ENCODE measurements at regions not wholly inside any gene's neighbourhood (a gene's known extent, or its start where the extent isn't known, plus 50 kb on each side); places are given as distances from the start of the nearest gene placed in this dataset.

GRCh38 chr7:109945820-109946518 is 1145.0 kb upstream of the LRRN3 start:
- intact Hi-C loops (cut with micrococcal nuclease; ENCODE audit: unreplicated experiment) (no loop called here), in situ Hi-C loops (cut with MboI) (no loop called here)
- no peak for FAIRE-seq

More at GRCh38 chr7:109945820-109946518, 1145.0 kb upstream of the LRRN3 start:
- H3K27ac ChIP-seq (ENCODE audit: control insufficient read depth, insufficient read depth) = no peak overlapping the region
- DNase-seq (ENCODE audit: low read depth, low spot score) (no peak), ATAC-seq (no peak)
- no peak overlapping the region for H3K9ac ChIP-seq (ENCODE audit: control insufficient read depth, insufficient read depth, low read length)
- H3K27me3 ChIP-seq (replicated peaks in 1 of 2; ENCODE audit: control insufficient read depth in 2 of 2, insufficient read depth in 2 of 2, low read length in 1 of 2) = no peaks in the 10 kb centered on the region
- no peak overlapping the region for H3K4me2 ChIP-seq (ENCODE audit: control insufficient read depth, insufficient read depth)
- H2AFZ ChIP-seq (ENCODE audit: control insufficient read depth, low read depth, low read length) = no peak overlapping the region
- 24% methylated on average over 4 of the region's 4 CpGs for WGBS (ENCODE audit: insufficient coverage, insufficient replicate concordance, low lambda C conversion rate, missing lambda C conversion rate)
- POLR2A ChIA-PET = interaction anchor here (0.6 kb wide), 1 partner anchor 64 kb away, joined by 4 read pairs; no protein-coding TSS in a partner anchor
- no peak overlapping the region for H3K4me3 ChIP-seq
- SMC1A ChIA-PET (ENCODE audit: uncharacterized antibody, unreplicated experiment) = interaction anchor here (1.2 kb wide), 1 partner anchor 244 kb away, joined by 3 read pairs; no protein-coding TSS in a partner anchor
- CTCF ChIA-PET = no interaction called here
- H3K9me3 ChIP-seq (replicated peaks; ENCODE audit: control insufficient read depth, insufficient read depth, low read length) = no peaks in the 10 kb centered on the region
- H4K20me1 ChIP-seq (ENCODE audit: control insufficient read depth, insufficient read depth) = no peaks in the 10 kb centered on the region
- no peaks in the 10 kb centered on the region for H3K79me2 ChIP-seq (ENCODE audit: control insufficient read depth, insufficient read depth, low read length)
- no TSS peak for BruUV-seq (replicated peaks)
- TF ChIP-seq RELB (IDR thresholded peaks at IDR 0.05; ENCODE audit: low read depth) = no peak
- TF ChIP-seq NFYA (IDR thresholded peaks at IDR 0.05; ENCODE audit: borderline replicate concordance, low read depth, low read length) = no peak
- TF ChIP-seq SIX5 (IDR thresholded peaks at IDR 0.05; ENCODE audit: low read depth, low read length, severe bottlenecking) = no peak
- TF ChIP-seq E2F8 (IDR thresholded peaks at IDR 0.05; ENCODE audit: low read depth, partially characterized antibody) = no peak
- no peak for TF ChIP-seq SRF (IDR thresholded peaks at IDR 0.05; ENCODE audit: low read depth in 2 of 2, low read length in 2 of 2)
- TF ChIP-seq RUNX3 (IDR thresholded peaks at IDR 0.05; ENCODE audit: low read length) = peak; percentile 10; the same call in 1 of the 2 replicates
- TF ChIP-seq JUNB (IDR thresholded peaks at IDR 0.05) = no peak
- no peak for TF ChIP-seq BHLHE40 (IDR thresholded peaks at IDR 0.05; ENCODE audit: borderline replicate concordance in 1 of 2, low read depth in 2 of 2, low read length in 1 of 2)
- no peak for TF ChIP-seq TCF7 (IDR thresholded peaks at IDR 0.05; ENCODE audit: borderline replicate concordance)
- no peaks in the 10 kb centered on the region for H3K36me3 ChIP-seq (ENCODE audit: control insufficient read depth in 2 of 2, insufficient read depth in 2 of 2, low read length in 1 of 2)
- no peaks in the 10 kb centered on the region for H3K4me1 ChIP-seq (ENCODE audit: control insufficient read depth, insufficient read depth, low read length)
- RAD21 ChIA-PET (ENCODE audit: unreplicated experiment) = no interaction called here
